GM23248 (cell line): ENCODE measurements at regions not wholly inside any gene's neighbourhood (a gene's known extent, or its start where the extent isn't known, plus 50 kb on each side); places are given as distances from the start of the nearest gene placed in this dataset.

Experiments used
- DNase-seq: peaks from one replicate; pipeline ENCODE4 v3.0.0-alpha.2; 2015
- H2AFZ ChIP-seq: fragments of 200-600 bp; sonication (generic); 2 replicates; pipeline ENCODE4 v1.6.1; 2016; ENCODE audit warnings: antibody characterized with exemption
- H3F3A ChIP-seq: fragments of 200-600 bp; sonication (generic); 2 replicates; pipeline ENCODE4 v1.6.1; 2016; ENCODE audit warnings: mild to moderate bottlenecking, antibody characterized with exemption, mixed run types; ENCODE audit not compliant: insufficient read depth
- H3K27ac ChIP-seq: fragments of 200-600 bp; sonication (generic); 2 replicates; pipeline ENCODE4 v1.5.1; 2016; ENCODE audit warnings: mild to moderate bottlenecking
- H3K27me3 ChIP-seq: fragments of 200-600 bp; sonication (generic); replicated peaks from 2 replicates; pipeline ENCODE4 v1.6.1; 2016; ENCODE audit warnings: mild to moderate bottlenecking; ENCODE audit not compliant: insufficient read depth
- H3K36me3 ChIP-seq: fragments of 200-600 bp; sonication (generic); 2 replicates; pipeline ENCODE4 v1.6.1; 2016; ENCODE audit warnings: low read depth, mild to moderate bottlenecking
- H3K4me1 ChIP-seq: fragments of 200-600 bp; sonication (generic); 2 replicates; pipeline ENCODE4 v1.6.1; 2016; ENCODE audit warnings: mild to moderate bottlenecking; ENCODE audit not compliant: insufficient read depth
- H3K4me2 ChIP-seq: fragments of 200-600 bp; sonication (generic); one replicate; pipeline ENCODE4 v1.6.1; 2016; ENCODE audit warnings: mild to moderate bottlenecking; ENCODE audit not compliant: unreplicated experiment
- H3K4me3 ChIP-seq: fragments of 200-600 bp; sonication (generic); 2 replicates; pipeline ENCODE4 v1.5.1; 2016; ENCODE audit warnings: mild to moderate bottlenecking
- H3K79me2 ChIP-seq: fragments of 200-600 bp; sonication (generic); 2 replicates; pipeline ENCODE4 v1.6.1; 2016; ENCODE audit warnings: mild to moderate bottlenecking; ENCODE audit not compliant: insufficient read depth
- H3K9ac ChIP-seq: fragments of 200-600 bp; sonication (generic); 2 replicates; pipeline ENCODE4 v1.6.1; 2016; ENCODE audit warnings: mild to moderate bottlenecking
- H3K9me2 ChIP-seq: fragments of 200-600 bp; sonication (generic); 2 replicates; pipeline ENCODE4 v1.6.1; 2016; ENCODE audit warnings: mixed run types, mild to moderate bottlenecking, moderate library complexity; ENCODE audit not compliant: insufficient read depth
- H3K9me3 ChIP-seq: fragments of 200-600 bp; sonication (generic); one replicate; pipeline ENCODE4 v1.6.1; 2017; ENCODE audit warnings: low read depth
- H4K20me1 ChIP-seq: fragments of 200-600 bp; sonication (generic); 2 replicates; pipeline ENCODE4 v1.6.0; 2016; ENCODE audit not compliant: insufficient read depth
- EZH2 ChIP-seq: fragments of 200-600 bp; sonication (generic); IDR thresholded peaks from 2 replicates; pipeline ENCODE4 v1.6.1; 2018; ENCODE audit warnings: antibody characterized with exemption, mild to moderate bottlenecking; ENCODE audit not compliant: insufficient read depth, poor library complexity, severe bottlenecking
- EZH2phosphoT487 ChIP-seq: fragments of 200-600 bp; sonication (generic); IDR thresholded peaks from 2 replicates; pipeline ENCODE4 v1.6.1; 2018; ENCODE audit warnings: antibody characterized with exemption, moderate library complexity, mild to moderate bottlenecking, low read depth; ENCODE audit not compliant: insufficient read depth
- WGBS, 2 experiments: methylation state at CpG; one replicate each; pipeline ENCODE4 v1.1.6; 2015 to 2017; ENCODE audit warnings: low lambda C conversion rate in 2 of 2, low coverage in 1 of 2; ENCODE audit errors: missing lambda C conversion rate in 2 of 2; 5-methylcytosine and 5-hydroxymethylcytosine counted together
- in situ Hi-C: fragments of 300-500 bp; cut with MboI; formaldehyde crosslinking; loops from 2 replicates; pipeline ENCODE4 v1.15.0; 2020

DNA sequence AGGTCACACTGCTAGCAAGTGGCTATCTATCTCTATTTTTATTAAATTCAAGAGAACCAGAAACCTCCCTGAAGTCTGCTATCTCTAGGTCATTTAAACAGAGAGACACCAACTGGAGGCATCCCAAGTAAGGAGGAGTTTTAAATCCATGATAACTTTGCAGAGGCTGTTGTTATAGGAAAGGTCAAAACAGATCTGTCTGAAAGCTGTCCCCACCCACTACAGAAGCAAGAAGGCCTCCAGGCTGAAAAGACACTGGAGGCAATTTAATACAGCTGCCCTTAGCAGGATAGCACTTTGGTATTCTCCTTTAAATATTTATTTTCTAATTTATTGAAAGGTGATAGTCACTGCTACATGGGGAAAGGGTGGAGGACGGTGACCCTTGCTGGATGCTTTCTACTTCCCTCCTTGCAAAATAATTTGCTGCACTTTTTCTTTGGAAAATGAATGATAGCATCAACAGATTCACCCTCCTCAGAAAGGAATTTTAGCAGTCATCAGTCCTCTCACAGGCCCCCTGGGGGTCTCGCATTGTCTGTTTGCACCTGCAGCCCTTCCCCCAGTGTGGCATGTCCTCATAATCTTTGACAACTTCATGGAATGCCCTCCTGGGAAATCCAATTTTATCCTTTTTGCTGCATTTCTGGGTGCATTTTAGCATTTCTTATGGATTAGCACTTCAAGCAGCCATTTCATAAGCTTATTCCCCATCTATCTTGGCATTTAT is 429.5 kb upstream of the TNP1 start:
- peaks cover 7% of the 10 kb centered on the region; the same call in 1 of the 2 replicates for H3F3A ChIP-seq
- WGBS, 2 experiments = 79 to 86% methylated on average over 2 of the region's 2 CpGs
- TF ChIP-seq EZH2phosphoT487 = no peak
- no peak for TF ChIP-seq EZH2

DNA sequence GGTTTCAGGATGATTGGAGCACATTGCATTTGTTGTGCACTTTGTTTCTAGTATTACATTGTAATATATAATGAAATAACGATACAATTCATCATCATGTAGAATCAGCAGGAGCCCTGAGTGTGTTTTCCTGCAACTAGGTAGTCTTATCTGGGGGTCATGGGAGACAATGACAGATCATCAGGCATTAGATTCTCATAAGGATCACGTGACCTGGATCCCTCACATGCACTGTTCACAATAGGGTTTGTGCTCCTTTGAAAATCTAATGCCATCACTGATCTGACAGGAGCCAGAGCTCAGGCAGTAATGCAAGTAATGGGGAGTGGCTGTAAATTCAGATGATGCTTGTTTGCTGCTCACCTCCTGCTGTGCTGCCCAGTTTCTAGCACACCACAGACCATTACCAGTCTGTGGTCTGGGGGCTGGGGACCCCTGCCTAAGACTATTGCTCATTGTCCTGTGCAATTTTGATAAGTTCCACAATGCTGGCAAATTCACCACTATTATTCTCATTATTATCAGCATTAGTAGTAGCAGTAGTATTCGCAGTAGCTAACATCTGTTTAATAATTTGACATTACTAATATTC is 428.7 kb upstream of the TNP1 start:
- no peak overlapping the region for H3K27ac ChIP-seq
- no peak overlapping the region for H2AFZ ChIP-seq
- no peaks in the 10 kb centered on the region for H3K79me2 ChIP-seq
- DNase-seq = no peak
- no peak for TF ChIP-seq EZH2phosphoT487
- TF ChIP-seq EZH2 = no peak
- no peaks in the 10 kb centered on the region for H3K36me3 ChIP-seq
- H3K4me2 ChIP-seq = no peak overlapping the region
- no peak overlapping the region for H3K9ac ChIP-seq
- peaks cover 7% of the 10 kb centered on the region; the same call in 1 of the 2 replicates for H3F3A ChIP-seq
- in situ Hi-C loops = no loop called here
- H3K9me2 ChIP-seq = peaks cover 5% of the 10 kb centered on the region; the same call in 1 of the 2 replicates
- no peak overlapping the region for H3K4me3 ChIP-seq
- WGBS, 2 experiments = 58 to 60% methylated on average over 3 of the region's 3 CpGs
- no peaks in the 10 kb centered on the region for H3K27me3 ChIP-seq
- H3K9me3 ChIP-seq = no peaks in the 10 kb centered on the region
- H4K20me1 ChIP-seq = no peaks in the 10 kb centered on the region
- peaks cover 29% of the 10 kb centered on the region for H3K4me1 ChIP-seq

More for the DNA sequence above, 429.5 kb upstream of the TNP1 start:
- Histone ChIP-seq H3K9me2 (peaks cover 5% of the 10 kb centered on the region; the same call in 1 of the 2 replicates), H3K9me3 (no peaks in the 10 kb centered on the region), H3K4me1 (peaks cover 29% of the 10 kb centered on the region), H4K20me1 (no peaks in the 10 kb centered on the region), H3K27me3 (no peaks in the 10 kb centered on the region), H3K27ac (no peak overlapping the region), H2AFZ (no peak overlapping the region), H3K9ac (no peak overlapping the region), H3K36me3 (no peaks in the 10 kb centered on the region), H3K4me3 (no peak overlapping the region), H3K4me2 (peak overlapping the region; percentile 20), H3K79me2 (no peaks in the 10 kb centered on the region)
- no peak for DNase-seq
- in situ Hi-C loops = no loop called here

DNA sequence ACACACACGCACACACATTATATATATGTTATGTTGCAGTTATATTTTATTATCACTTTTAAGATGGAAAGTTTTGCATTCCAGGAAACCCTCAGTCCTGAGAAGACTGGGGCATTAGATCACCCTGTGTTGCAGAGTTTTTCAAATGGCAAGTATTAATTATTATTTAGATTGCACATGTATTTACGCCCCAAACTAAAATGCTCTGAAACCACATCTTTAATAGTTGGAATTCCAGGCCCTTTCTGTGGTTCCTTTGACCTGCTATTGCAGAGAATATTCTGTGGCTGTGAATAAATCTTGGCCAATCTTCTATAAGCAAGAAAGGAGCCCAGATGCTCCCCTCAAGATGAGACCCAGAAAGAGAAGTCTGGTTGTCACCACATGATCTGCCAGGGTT is 427.0 kb upstream of the TNP1 start:
- H3K36me3 ChIP-seq = no peaks in the 10 kb centered on the region
- H3K4me1 ChIP-seq = peaks cover 38% of the 10 kb centered on the region
- in situ Hi-C loops = no loop called here
- H4K20me1 ChIP-seq = no peaks in the 10 kb centered on the region
- no peaks in the 10 kb centered on the region for H3K9me3 ChIP-seq
- no peak overlapping the region for H3K4me2 ChIP-seq
- H3K27ac ChIP-seq = no peak overlapping the region
- no peak overlapping the region for H3K9ac ChIP-seq
- peaks cover 16% of the 10 kb centered on the region; the same call in 1 of the 2 replicates for H3F3A ChIP-seq
- 61 to 68% methylated on average over 2 of the region's 2 CpGs for WGBS, 2 experiments
- no peak overlapping the region for H2AFZ ChIP-seq
- H3K27me3 ChIP-seq = no peaks in the 10 kb centered on the region
- no peaks in the 10 kb centered on the region for H3K79me2 ChIP-seq
- H3K9me2 ChIP-seq = peaks cover 5% of the 10 kb centered on the region; the same call in 1 of the 2 replicates
- TF ChIP-seq EZH2phosphoT487 = no peak
- no peak for TF ChIP-seq EZH2
- peak; percentile 63 for DNase-seq
- H3K4me3 ChIP-seq = no peak overlapping the region

DNA sequence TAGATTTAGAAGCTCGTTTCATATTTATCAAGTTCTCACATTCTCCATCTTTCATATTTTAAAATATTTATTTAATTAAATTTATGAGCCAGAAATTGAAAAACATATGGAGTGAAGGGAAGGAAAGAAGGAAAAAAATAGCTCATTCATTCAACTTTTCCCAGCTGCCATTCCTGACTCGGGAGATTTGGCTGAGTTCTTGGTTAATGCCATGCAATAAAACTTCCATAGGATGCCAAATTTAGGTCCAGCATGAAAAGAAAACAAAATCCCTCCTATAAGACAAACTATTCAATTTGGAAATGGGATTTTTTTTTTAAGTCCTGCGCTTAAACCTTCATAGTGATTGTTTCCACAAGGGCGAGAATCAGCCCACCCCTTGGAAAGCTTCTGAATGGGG is 426.1 kb upstream of the TNP1 start:
- DNase-seq = no peak
- Histone ChIP-seq H3K36me3 (no peaks in the 10 kb centered on the region), H3K4me1 (peaks cover 38% of the 10 kb centered on the region), H3K4me2 (no peak overlapping the region), H2AFZ (no peak overlapping the region), H3K9ac (no peak overlapping the region), H3K9me2 (peaks cover 5% of the 10 kb centered on the region; the same call in 1 of the 2 replicates), H3F3A (peaks cover 24% of the 10 kb centered on the region; the same call in 1 of the 2 replicates), H3K27me3 (no peaks in the 10 kb centered on the region), H3K79me2 (no peaks in the 10 kb centered on the region), H3K27ac (no peak overlapping the region), H3K9me3 (no peaks in the 10 kb centered on the region), H3K4me3 (no peak overlapping the region), H4K20me1 (no peaks in the 10 kb centered on the region)
- in situ Hi-C loops = no loop called here
- TF ChIP-seq EZH2 (no peak), EZH2phosphoT487 (no peak)
- WGBS, 2 experiments = 95 to 97% methylated on average over 4 of the region's 4 CpGs
